Thymus (tissue), 11 donors: ENCODE measurements at regions not wholly inside any gene's neighbourhood (a gene's known extent, or its start where the extent isn't known, plus 50 kb on each side); places are given as distances from the start of the nearest gene placed in this dataset.
"Not testable (repeated sequence)": the region's sequence is repeated elsewhere in the genome, so short reads cannot be mapped to it uniquely, and the experiment has no call there.

Source experiments
- DNase-seq, 9 donors: peaks; one replicate each; pipeline ENCODE4 v3.0.0-alpha.2; 2013; ENCODE audit warnings: low spot score in 9 of 9, low read depth in 6 of 9, missing footprints in 1 of 9
- H3K27ac ChIP-seq, 2 donors: one replicate each; pipeline ENCODE4 v1.5.1; 2013; ENCODE audit warnings: control low read depth in 1 of 2, low read depth in 1 of 2, low read length in 1 of 2, mild to moderate bottlenecking in 1 of 2, moderate library complexity in 1 of 2
- H3K27me3 ChIP-seq, 2 donors: one replicate each; pipeline ENCODE4 v1.5.1; 2013; ENCODE audit warnings: low read length in 1 of 2; ENCODE audit not compliant: control insufficient read depth in 2 of 2, insufficient read depth in 1 of 2
- H3K36me3 ChIP-seq, 2 donors: one replicate each; pipeline ENCODE4 v1.5.1; 2013; ENCODE audit warnings: low read length in 1 of 2, mild to moderate bottlenecking in 1 of 2, moderate library complexity in 1 of 2; ENCODE audit not compliant: control insufficient read depth in 2 of 2, insufficient read depth in 2 of 2
- H3K4me1 ChIP-seq, 2 donors: one replicate each; pipeline ENCODE4 v1.5.1; 2013; ENCODE audit warnings: low read length in 2 of 2; ENCODE audit not compliant: control insufficient read depth in 2 of 2, insufficient read depth in 2 of 2
- H3K4me3 ChIP-seq, 2 donors: one replicate each; pipeline ENCODE4 v1.5.1; 2013; ENCODE audit warnings: low read length in 2 of 2, control low read depth in 1 of 2, mild to moderate bottlenecking in 1 of 2
- H3K9me3 ChIP-seq, 2 donors: one replicate each; pipeline ENCODE4 v1.5.1; 2013; ENCODE audit warnings: low read length in 1 of 2, mild to moderate bottlenecking in 1 of 2; ENCODE audit not compliant: control insufficient read depth in 2 of 2, insufficient read depth in 1 of 2
- WGBS: extraction: QIAGEN DNeasy Blood & Tissue Kit; methylation state at CpG from one replicate; pipeline ENCODE4 v1.1.7; 2013; 5-methylcytosine and 5-hydroxymethylcytosine counted together
- donor health status: healthy.

DNA sequence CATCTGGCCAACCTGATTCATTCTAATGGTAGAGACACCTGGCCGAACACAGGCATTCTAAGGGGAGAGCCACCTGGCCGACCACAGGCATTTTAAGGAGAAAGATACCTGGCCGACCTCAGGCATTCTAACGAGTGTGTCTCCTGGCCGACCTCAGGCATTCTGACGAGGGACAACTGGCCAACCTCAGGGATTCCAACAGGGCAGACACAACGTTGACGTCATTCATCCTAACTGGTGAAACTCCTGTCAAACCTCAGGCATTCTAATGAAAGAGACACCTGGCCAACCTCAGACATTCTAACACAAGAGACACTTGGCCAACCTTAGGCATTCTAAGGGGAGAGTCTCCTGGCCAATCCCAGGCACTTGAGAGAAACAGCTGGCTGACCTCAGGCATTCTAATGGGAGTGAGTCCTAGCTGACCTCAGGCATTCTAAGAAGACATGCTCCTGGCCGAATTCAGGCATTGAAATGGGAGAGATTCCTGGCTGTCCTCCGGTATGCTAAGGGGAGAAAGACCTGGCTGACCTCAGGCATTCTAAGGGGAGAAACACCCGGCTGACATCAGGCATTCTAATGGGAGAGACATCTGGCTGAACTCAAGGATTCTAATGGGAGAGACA is 1352.5 kb downstream of the UQCRFS1 start:
- Histone ChIP-seq H3K4me3 (no peak overlapping the region), H3K4me1 (no peaks in the 10 kb centered on the region), H3K36me3 (no peaks in the 10 kb centered on the region), H3K27ac (no peak overlapping the region), H3K27me3 (no peaks in the 10 kb centered on the region), H3K9me3 (peaks cover 0 to 11% of the 10 kb centered on the region in 2 donors)
- 92% methylated on average over 11 of the region's 11 CpGs for WGBS
- no peak for DNase-seq

DNA sequence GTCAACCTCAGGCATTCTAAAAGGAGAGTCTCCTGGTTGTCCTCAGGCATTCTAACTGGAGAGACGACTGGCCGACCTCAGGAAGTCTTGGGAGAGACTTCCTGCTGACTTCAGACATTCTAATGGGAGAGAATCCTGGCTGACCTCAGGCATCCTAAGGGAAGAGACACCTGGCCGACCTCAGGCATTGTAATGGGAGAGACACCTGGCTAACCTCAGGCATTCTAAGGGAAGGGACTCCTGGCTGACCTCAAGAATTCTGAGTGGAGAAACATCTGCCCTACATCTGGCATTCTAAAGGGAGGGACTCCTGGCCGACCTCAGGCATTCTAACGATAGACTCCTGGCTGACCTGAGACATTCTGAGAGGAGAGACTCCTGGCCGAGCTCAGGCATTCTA is 1353.3 kb downstream of the UQCRFS1 start:
- Histone ChIP-seq H3K9me3 (peaks cover 0 to 11% of the 10 kb centered on the region in 2 donors), H3K36me3 (no peaks in the 10 kb centered on the region), H3K4me3 (no peak overlapping the region), H3K27me3 (no peaks in the 10 kb centered on the region), H3K4me1 (no peaks in the 10 kb centered on the region), H3K27ac (no peak overlapping the region)
- 89% methylated on average over 6 of the region's 6 CpGs for WGBS
- no peak for DNase-seq

DNA sequence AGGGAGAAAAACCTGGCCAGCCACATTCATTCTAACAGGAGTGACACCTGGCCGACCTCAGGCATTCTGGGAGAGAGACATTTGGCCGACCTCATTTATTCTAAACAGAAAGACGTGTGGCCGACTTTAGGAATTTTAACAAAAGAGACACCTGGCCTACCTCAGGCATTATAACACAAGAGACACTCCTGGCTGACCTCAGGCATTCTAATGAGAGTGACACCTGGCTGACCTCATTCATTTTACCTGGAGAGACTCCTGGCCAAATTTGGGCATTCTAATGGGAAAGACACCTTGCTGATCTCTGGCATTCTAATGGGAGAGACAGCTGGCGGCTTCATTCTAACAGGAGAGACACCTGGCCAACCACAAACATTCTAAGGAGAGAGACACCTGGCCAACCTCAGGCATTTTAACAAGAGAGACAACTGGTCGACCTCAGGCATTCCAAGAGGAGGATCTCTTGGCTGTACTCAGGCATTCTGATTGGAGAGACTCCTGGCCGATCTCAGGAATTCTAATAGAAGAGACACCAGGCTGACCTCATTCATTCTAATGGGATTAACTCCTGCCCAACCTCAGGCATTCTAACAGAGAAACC is 1353.9 kb downstream of the UQCRFS1 start:
- no peaks in the 10 kb centered on the region for H3K36me3 ChIP-seq
- WGBS: 92% methylated on average over 7 of the region's 7 CpGs
- no peak overlapping the region for H3K4me3 ChIP-seq
- peaks cover 0 to 11% of the 10 kb centered on the region in 2 donors for H3K9me3 ChIP-seq
- no peaks in the 10 kb centered on the region for H3K4me1 ChIP-seq
- H3K27me3 ChIP-seq: no peaks in the 10 kb centered on the region
- no peak overlapping the region for H3K27ac ChIP-seq
- no peak for DNase-seq

- peaks cover 2 to 24% of the 10 kb centered on the region in 2 donors for H3K9me3 ChIP-seq
These were observed 1360.0 kb downstream of the UQCRFS1 start for GRCh38 chr19:27852931-27853330.

DNA sequence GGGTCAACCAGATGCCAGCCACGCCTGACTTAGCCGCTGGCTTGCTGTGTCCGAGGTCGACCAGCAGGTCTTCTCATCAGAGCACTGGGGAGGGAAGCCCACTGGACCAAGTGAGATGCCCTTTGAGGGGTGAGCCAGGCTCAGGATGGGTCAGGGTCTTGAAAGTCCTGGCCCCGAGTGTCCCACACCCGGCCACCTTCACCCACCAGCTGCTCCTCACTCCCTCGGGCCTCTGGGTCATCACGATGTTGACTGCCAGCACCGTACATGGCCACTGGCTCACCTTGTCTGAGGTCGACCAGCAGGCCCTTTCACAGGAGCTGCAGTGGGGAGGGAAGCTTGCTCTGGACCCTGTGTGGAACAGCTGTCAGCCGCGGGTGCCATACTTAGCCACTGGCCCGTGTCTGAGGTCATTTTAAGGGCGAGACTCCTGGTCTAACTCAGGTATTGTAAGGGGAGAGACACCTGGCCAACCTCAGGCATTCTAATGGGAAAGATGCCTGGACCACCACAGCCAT is 1361.3 kb downstream of the UQCRFS1 start:
- no peak for DNase-seq
- no peaks in the 10 kb centered on the region for H3K4me1 ChIP-seq
- H3K9me3 ChIP-seq: peaks cover 4 to 29% of the 10 kb centered on the region in 2 donors
- no peaks in the 10 kb centered on the region for H3K36me3 ChIP-seq
- no peak overlapping the region for H3K4me3 ChIP-seq
- WGBS: 89% methylated on average over 14 of the region's 14 CpGs
- H3K27me3 ChIP-seq: no peaks in the 10 kb centered on the region
- H3K27ac ChIP-seq: no peak overlapping the region

More at GRCh38 chr19:27852931-27853330, 1360.0 kb downstream of the UQCRFS1 start:
- H3K27me3 ChIP-seq, H3K4me1 ChIP-seq, H3K36me3 ChIP-seq, H3K27ac ChIP-seq, DNase-seq, H3K4me3 ChIP-seq: not testable (repeated sequence)
- 89% methylated on average over 7 of the region's 7 CpGs for WGBS

- H3K27ac ChIP-seq: no peak overlapping the region
- peaks cover 4 to 34% of the 10 kb centered on the region in 2 donors for H3K9me3 ChIP-seq
- WGBS: 97% methylated on average over 30 of the region's 30 CpGs
- H3K4me3 ChIP-seq: no peak overlapping the region
- DNase-seq: no peak
- no peaks in the 10 kb centered on the region for H3K4me1 ChIP-seq
- no peaks in the 10 kb centered on the region for H3K36me3 ChIP-seq
- H3K27me3 ChIP-seq: no peaks in the 10 kb centered on the region
These were observed 1361.9 kb downstream of the UQCRFS1 start for GRCh38 chr19:27851002-27851481.

DNA sequence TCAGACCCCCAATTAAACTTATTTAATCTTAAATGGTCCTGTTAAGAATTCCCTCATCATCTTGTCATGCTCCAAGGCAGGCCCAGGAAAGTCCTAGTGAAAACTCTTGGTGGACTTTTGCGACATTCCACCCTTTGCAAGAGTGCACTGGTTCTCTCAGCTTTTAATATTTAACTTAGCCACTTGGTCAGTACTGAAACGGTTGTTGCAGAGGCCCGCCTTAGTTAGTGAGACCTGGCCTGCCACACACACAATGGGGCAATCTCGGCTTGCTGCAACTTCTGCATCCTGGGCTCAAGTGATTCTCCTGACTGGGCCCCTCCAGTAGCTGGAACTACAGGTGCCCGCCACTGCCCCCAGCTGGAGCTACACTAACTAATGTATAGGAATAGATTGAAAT is 1366.0 kb downstream of the UQCRFS1 start:
- Histone ChIP-seq H3K4me1 (no peaks in the 10 kb centered on the region), H3K27me3 (no peaks in the 10 kb centered on the region), H3K27ac (no peak overlapping the region), H3K36me3 (no peaks in the 10 kb centered on the region), H3K9me3 (peaks cover 4 to 27% of the 10 kb centered on the region in 2 donors), H3K4me3 (no peak overlapping the region)
- no peak for DNase-seq
- 80% methylated on average over 5 of the region's 5 CpGs for WGBS

- WGBS: 88% methylated on average over 6 of the region's 6 CpGs
- Histone ChIP-seq H3K4me1 (no peaks in the 10 kb centered on the region), H3K27me3 (no peaks in the 10 kb centered on the region), H3K4me3 (no peak overlapping the region), H3K36me3 (no peaks in the 10 kb centered on the region), H3K27ac (no peak overlapping the region), H3K9me3 (peaks cover 1 to 18% of the 10 kb centered on the region in 2 donors)
- DNase-seq: no peak
These were observed 1368.7 kb downstream of the UQCRFS1 start for GRCh38 chr19:27844261-27844660.

DNA sequence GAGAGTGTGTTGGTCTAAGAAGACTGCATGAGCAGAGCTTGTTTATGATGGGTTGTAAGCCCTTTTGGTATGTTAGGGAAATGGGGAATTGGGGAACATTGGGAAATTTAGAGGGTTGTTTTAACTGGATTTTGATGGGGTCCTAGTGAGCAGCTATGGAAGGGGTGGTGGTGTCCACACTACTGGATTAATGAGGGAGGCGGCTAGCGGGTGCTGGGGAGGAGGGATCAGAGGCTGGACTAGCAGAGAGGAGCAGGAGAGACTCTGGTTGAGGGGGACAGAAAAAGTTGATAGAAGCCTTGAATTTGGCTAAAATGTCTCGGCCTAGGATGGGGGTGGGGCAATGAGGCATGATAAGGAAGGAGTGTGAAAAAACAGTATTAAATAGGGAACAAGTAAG is 1369.1 kb downstream of the UQCRFS1 start:
- Histone ChIP-seq H3K27ac (no peak overlapping the region), H3K27me3 (no peaks in the 10 kb centered on the region), H3K4me1 (no peaks in the 10 kb centered on the region), H3K36me3 (no peaks in the 10 kb centered on the region), H3K9me3 (peaks cover 1 to 18% of the 10 kb centered on the region in 2 donors), H3K4me3 (no peak overlapping the region)
- 96% methylated on average over 3 of the region's 3 CpGs for WGBS
- DNase-seq: no peak
